ENCODE measurements at regions not wholly inside any gene's neighbourhood (a gene's known extent, or its start where the extent isn't known, plus 50 kb on each side); places are given as distances from the start of the nearest gene placed in this dataset.

GRCh38 chr3:9301091-9301490 is 51.6 kb upstream of the SRGAP3 start:
- intact Hi-C loops (cut with micrococcal nuclease): loop anchor here (10.0 kb wide), 1 partner anchor 236 kb away; no protein-coding TSS in a partner anchor
- no peak for ATAC-seq
- DNase-seq: no peak

- intact Hi-C loops (cut with micrococcal nuclease): loop anchor here (2.0 to 10.0 kb wide), 2 partner anchors 237 to 331 kb away; no protein-coding TSS in a partner anchor
- no peak for DNase-seq
- no peak for ATAC-seq
These were observed 52.4 kb upstream of the SRGAP3 start for GRCh38 chr3:9301798-9302197.

GRCh38 chr3:9302425-9303181 is 53.2 kb upstream of the SRGAP3 start:
- DNase-seq (peak; percentile 87), ATAC-seq (peak; percentile 97)
- intact Hi-C loops (cut with micrococcal nuclease): loop anchor here (2.0 to 10.0 kb wide), 2 partner anchors 238 to 332 kb away; no protein-coding TSS in a partner anchor

GRCh38 chr3:9308298-9308990 is 54.4 kb upstream of the THUMPD3 start:
- DNase-seq: no peak
- intact Hi-C loops (cut with micrococcal nuclease): loop anchor here (10.0 kb wide), 1 partner anchor 244 kb away; no protein-coding TSS in a partner anchor
- no peak for ATAC-seq

- intact Hi-C loops (cut with micrococcal nuclease): no loop called here
- DNase-seq (no peak), ATAC-seq (no peak)
These were observed 52.8 kb upstream of the THUMPD3 start for GRCh38 chr3:9310043-9310442.

- intact Hi-C loops (cut with micrococcal nuclease): no loop called here
- ATAC-seq (no peak), DNase-seq (no peak)
These were observed 51.6 kb upstream of the THUMPD3 start for GRCh38 chr3:9311228-9311627.
